ENCODE measurements at regions not wholly inside any gene's neighbourhood (a gene's known extent, or its start where the extent isn't known, plus 50 kb on each side); places are given as distances from the start of the nearest gene placed in this dataset.
"Not testable (repeated sequence)": the region's sequence is repeated elsewhere in the genome, so short reads cannot be mapped to it uniquely, and the experiment has no call there.

- no peak for DNase-seq
Observed at GRCh38 chr7:26074919-26075318, 77.1 kb upstream of the NFE2L3 start.

- DNase-seq, result no peak
Observed at GRCh38 chr7:26076691-26077090, 75.3 kb upstream of the NFE2L3 start.

- peak; percentile 81 to 85 for DNase-seq
Observed at GRCh38 chr7:26078437-26079336, 73.3 kb upstream of the NFE2L3 start.

GRCh38 chr7:26081638-26082037, 70.4 kb upstream of the NFE2L3 start:
- DNase-seq, result no peak

- DNase-seq, result no peak
Observed at GRCh38 chr7:26083113-26083512, 68.9 kb upstream of the NFE2L3 start.

- DNase-seq, result no peak
Observed at GRCh38 chr7:26084418-26084817, 67.6 kb upstream of the NFE2L3 start.

- DNase-seq, result no peak
Observed at GRCh38 chr7:26085771-26086170, 66.2 kb upstream of the NFE2L3 start.

GRCh38 chr7:26087321-26088091, 64.5 kb upstream of the NFE2L3 start:
- DNase-seq, result no peak

GRCh38 chr7:26089469-26089868, 62.5 kb upstream of the NFE2L3 start:
- not testable (repeated sequence) for DNase-seq

GRCh38 chr7:26090927-26091519, 61.0 kb upstream of the NFE2L3 start:
- DNase-seq, result peak in 1 of 2 donors; percentile 15

- DNase-seq, result no peak
Observed at GRCh38 chr7:26091933-26092332, 60.1 kb upstream of the NFE2L3 start.

GRCh38 chr7:26093023-26093422, 59.0 kb upstream of the NFE2L3 start:
- DNase-seq, result no peak

- DNase-seq, result no peak
Observed at GRCh38 chr7:26096136-26096535, 55.9 kb upstream of the NFE2L3 start.

- no peak for DNase-seq
Observed at GRCh38 chr7:26097837-26098668, 53.9 kb upstream of the NFE2L3 start.

GRCh38 chr7:26099236-26099635, 52.8 kb upstream of the NFE2L3 start:
- no peak for DNase-seq

- no peak for DNase-seq
Observed at GRCh38 chr7:26100406-26101339, 51.3 kb upstream of the NFE2L3 start.

GRCh38 chr7:26101361-26102151, 50.4 kb upstream of the NFE2L3 start:
- DNase-seq, result no peak

- DNase-seq, result no peak
Observed at GRCh38 chr7:26102176-26102575, 49.8 kb upstream of the NFE2L3 start.
